ENCODE measurements at regions not wholly inside any gene's neighbourhood (a gene's known extent, or its start where the extent isn't known, plus 50 kb on each side); places are given as distances from the start of the nearest gene placed in this dataset.

DNA sequence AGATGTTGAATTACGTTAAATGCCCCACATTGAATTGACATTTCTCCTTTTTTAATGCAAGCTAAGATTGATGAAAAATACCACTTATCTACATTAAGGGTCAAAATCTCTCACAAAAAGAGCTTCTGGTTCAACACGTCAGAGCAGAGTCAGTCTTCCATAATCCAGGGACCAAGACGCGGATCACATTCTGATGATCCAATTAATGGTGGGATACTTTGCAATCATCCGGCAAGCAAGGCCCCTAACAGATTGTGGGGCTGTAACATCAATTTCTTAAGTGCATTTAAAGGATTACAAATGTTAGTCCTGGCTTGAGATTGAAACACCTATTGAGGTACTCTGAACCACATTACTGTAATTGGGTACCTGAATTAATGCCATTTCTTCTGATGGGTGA lies 120.2 kb upstream of the ESRRG start:
- TF ChIP-seq, protein P1, sequence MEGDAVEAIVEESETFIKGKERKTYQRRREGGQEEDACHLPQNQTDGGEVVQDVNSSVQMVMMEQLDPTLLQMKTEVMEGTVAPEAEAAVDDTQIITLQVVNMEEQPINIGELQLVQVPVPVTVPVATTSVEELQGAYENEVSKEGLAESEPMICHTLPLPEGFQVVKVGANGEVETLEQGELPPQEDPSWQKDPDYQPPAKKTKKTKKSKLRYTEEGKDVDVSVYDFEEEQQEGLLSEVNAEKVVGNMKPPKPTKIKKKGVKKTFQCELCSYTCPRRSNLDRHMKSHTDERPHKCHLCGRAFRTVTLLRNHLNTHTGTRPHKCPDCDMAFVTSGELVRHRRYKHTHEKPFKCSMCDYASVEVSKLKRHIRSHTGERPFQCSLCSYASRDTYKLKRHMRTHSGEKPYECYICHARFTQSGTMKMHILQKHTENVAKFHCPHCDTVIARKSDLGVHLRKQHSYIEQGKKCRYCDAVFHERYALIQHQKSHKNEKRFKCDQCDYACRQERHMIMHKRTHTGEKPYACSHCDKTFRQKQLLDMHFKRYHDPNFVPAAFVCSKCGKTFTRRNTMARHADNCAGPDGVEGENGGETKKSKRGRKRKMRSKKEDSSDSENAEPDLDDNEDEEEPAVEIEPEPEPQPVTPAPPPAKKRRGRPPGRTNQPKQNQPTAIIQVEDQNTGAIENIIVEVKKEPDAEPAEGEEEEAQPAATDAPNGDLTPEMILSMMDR (IDR thresholded peaks at IDR 0.05), result no peak
- no peak for TF ChIP-seq POLR2A (IDR thresholded peaks at IDR 0.05)

Data from adrenal gland (tissue), 5 donors.